ENCODE measurements at regions not wholly inside any gene's neighbourhood (a gene's known extent, or its start where the extent isn't known, plus 50 kb on each side); places are given as distances from the start of the nearest gene placed in this dataset.

- no peak for TF ChIP-seq REST (IDR thresholded peaks at IDR 0.05; ENCODE audit: insufficient read depth in 1 of 2, low read depth in 2 of 2, low read length in 2 of 2)
- TF ChIP-seq POLR2AphosphoS5 (IDR thresholded peaks at IDR 0.05; ENCODE audit: low read depth, low read length), result no peak
- TF ChIP-seq FOXP2 (optimal IDR thresholded peaks at IDR 0.05; ENCODE audit: borderline replicate concordance, extremely low read depth, extremely low read length, insufficient read depth), result no peak
Observed at GRCh38 chr6:14260839-14261238, 143.3 kb downstream of the CD83 start.
